ENCODE measurements at regions not wholly inside any gene's neighbourhood (a gene's known extent, or its start where the extent isn't known, plus 50 kb on each side); places are given as distances from the start of the nearest gene placed in this dataset.
"Not testable (repeated sequence)": the region's sequence is repeated elsewhere in the genome, so short reads cannot be mapped to it uniquely, and the experiment has no call there.

- no peak for DNase-seq
Measured at GRCh38 chr2:145569108-145569507, 1049.2 kb upstream of the ZEB2 start.

GRCh38 chr2:145563741-145564615 lies 1044.1 kb upstream of the ZEB2 start:
- DNase-seq, result no peak

GRCh38 chr2:145561152-145561551 lies 1041.2 kb upstream of the ZEB2 start:
- no peak for DNase-seq

GRCh38 chr2:145558617-145559350 lies 1038.9 kb upstream of the ZEB2 start:
- DNase-seq, result no peak

GRCh38 chr2:145555360-145555759 lies 1035.4 kb upstream of the ZEB2 start:
- no peak for DNase-seq

GRCh38 chr2:145551686-145552085 lies 1031.8 kb upstream of the ZEB2 start:
- DNase-seq, result no peak

- no peak for DNase-seq
Measured at GRCh38 chr2:145548479-145548878, 1028.6 kb upstream of the ZEB2 start.

GRCh38 chr2:145547620-145548019 lies 1027.7 kb upstream of the ZEB2 start:
- DNase-seq, result no peak

- DNase-seq, result no peak
Measured at GRCh38 chr2:145546091-145546490, 1026.2 kb upstream of the ZEB2 start.

- DNase-seq, result no peak
Measured at GRCh38 chr2:145543856-145544255, 1023.9 kb upstream of the ZEB2 start.

- DNase-seq, result no peak
Measured at GRCh38 chr2:145543155-145543554, 1023.2 kb upstream of the ZEB2 start.

- DNase-seq, result no peak
Measured at GRCh38 chr2:145541028-145541427, 1021.1 kb upstream of the ZEB2 start.

GRCh38 chr2:145538661-145539350 lies 1018.9 kb upstream of the ZEB2 start:
- no peak for DNase-seq

- DNase-seq, result no peak
Measured at GRCh38 chr2:145530653-145531052, 1010.7 kb upstream of the ZEB2 start.

- no peak for DNase-seq
Measured at GRCh38 chr2:145524836-145525235, 1004.9 kb upstream of the ZEB2 start.

GRCh38 chr2:145524303-145524702 lies 1004.4 kb upstream of the ZEB2 start:
- no peak for DNase-seq

- not testable (repeated sequence) for DNase-seq
Measured at GRCh38 chr2:145519254-145519653, 999.3 kb upstream of the ZEB2 start.

GRCh38 chr2:145511946-145512345 lies 992.0 kb upstream of the ZEB2 start:
- no peak for DNase-seq

GRCh38 chr2:145503511-145503910 lies 983.6 kb upstream of the ZEB2 start:
- no peak for DNase-seq

GRCh38 chr2:145501920-145502319 lies 982.0 kb upstream of the ZEB2 start:
- DNase-seq, result no peak

GRCh38 chr2:145495590-145495989 lies 975.7 kb upstream of the ZEB2 start:
- DNase-seq, result no peak

- DNase-seq, result no peak
Measured at GRCh38 chr2:145494441-145494840, 974.5 kb upstream of the ZEB2 start.

Data from anterior cingulate cortex (tissue), 58 donors.